ENCODE measurements at regions not wholly inside any gene's neighbourhood (a gene's known extent, or its start where the extent isn't known, plus 50 kb on each side); places are given as distances from the start of the nearest gene placed in this dataset.

- no peaks in the 10 kb centered on the region for H3K36me3 ChIP-seq
- intact Hi-C loops (cut with DNase I; ENCODE audit: low total_unique reads) = no loop called here
- H3K9me3 ChIP-seq = no peaks in the 10 kb centered on the region
- H3K4me3 ChIP-seq = no peak overlapping the region
- no peak for DNase-seq
- no peak for TF ChIP-seq CTCF (IDR thresholded peaks at IDR 0.05)
- no peak overlapping the region for H3K27ac ChIP-seq
- H3K27me3 ChIP-seq = no peaks in the 10 kb centered on the region
- H3K4me1 ChIP-seq = no peaks in the 10 kb centered on the region
Measured at GRCh38 chr3:76456322-76456721, 583.6 kb upstream of the ROBO2 start.

GRCh38 chr3:76463501-76463900, 576.4 kb upstream of the ROBO2 start:
- no peaks in the 10 kb centered on the region for H3K36me3 ChIP-seq
- no peak overlapping the region for H3K27ac ChIP-seq
- no peak overlapping the region for H3K4me3 ChIP-seq
- intact Hi-C loops (cut with DNase I; ENCODE audit: low total_unique reads) = no loop called here
- no peaks in the 10 kb centered on the region for H3K4me1 ChIP-seq
- no peaks in the 10 kb centered on the region for H3K27me3 ChIP-seq
- TF ChIP-seq CTCF (IDR thresholded peaks at IDR 0.05) = no peak
- DNase-seq = no peak
- H3K9me3 ChIP-seq = no peaks in the 10 kb centered on the region

GRCh38 chr3:76470285-76470684, 569.6 kb upstream of the ROBO2 start:
- intact Hi-C loops (cut with DNase I; ENCODE audit: low total_unique reads) = no loop called here
- Histone ChIP-seq H3K36me3 (no peaks in the 10 kb centered on the region), H3K4me3 (no peak overlapping the region), H3K9me3 (no peaks in the 10 kb centered on the region), H3K27ac (no peak overlapping the region), H3K4me1 (no peaks in the 10 kb centered on the region), H3K27me3 (no peaks in the 10 kb centered on the region)
- no peak for TF ChIP-seq CTCF (IDR thresholded peaks at IDR 0.05)
- no peak for DNase-seq

- no peak for TF ChIP-seq CTCF (IDR thresholded peaks at IDR 0.05)
- Histone ChIP-seq H3K27me3 (no peaks in the 10 kb centered on the region), H3K36me3 (no peaks in the 10 kb centered on the region), H3K4me3 (no peak overlapping the region), H3K4me1 (no peaks in the 10 kb centered on the region), H3K9me3 (no peaks in the 10 kb centered on the region), H3K27ac (no peak overlapping the region)
- DNase-seq = no peak
- intact Hi-C loops (cut with DNase I; ENCODE audit: low total_unique reads) = no loop called here
Measured at GRCh38 chr3:76474632-76475031, 565.3 kb upstream of the ROBO2 start.

GRCh38 chr3:76479161-76479650, 560.7 kb upstream of the ROBO2 start:
- Histone ChIP-seq H3K36me3 (no peaks in the 10 kb centered on the region), H3K4me3 (no peak overlapping the region), H3K9me3 (no peaks in the 10 kb centered on the region), H3K27ac (no peak overlapping the region), H3K27me3 (no peaks in the 10 kb centered on the region), H3K4me1 (no peaks in the 10 kb centered on the region)
- no peak for DNase-seq
- intact Hi-C loops (cut with DNase I; ENCODE audit: low total_unique reads) = no loop called here
- TF ChIP-seq CTCF (IDR thresholded peaks at IDR 0.05) = no peak

GRCh38 chr3:76482510-76482909, 557.4 kb upstream of the ROBO2 start:
- H3K4me1 ChIP-seq = no peaks in the 10 kb centered on the region
- TF ChIP-seq CTCF (IDR thresholded peaks at IDR 0.05) = no peak
- H3K27ac ChIP-seq = no peak overlapping the region
- no peak for DNase-seq
- H3K4me3 ChIP-seq = no peak overlapping the region
- peaks cover 0 to 2% (median 0%) of the 10 kb centered on the region in 3 donors for H3K9me3 ChIP-seq
- no peaks in the 10 kb centered on the region for H3K36me3 ChIP-seq
- intact Hi-C loops (cut with DNase I; ENCODE audit: low total_unique reads) = no loop called here
- no peaks in the 10 kb centered on the region for H3K27me3 ChIP-seq

Data from tibial artery (tissue), 4 donors.